HEK293T (cell line): ENCODE measurements at regions not wholly inside any gene's neighbourhood (a gene's known extent, or its start where the extent isn't known, plus 50 kb on each side); places are given as distances from the start of the nearest gene placed in this dataset.

Source experiments
- CTCF ChIA-PET: fragments of 350-600 bp; formaldehyde crosslinking; extraction: SDS; loops from one replicate; lab custom pipeline; 2021; ENCODE audit warnings: antibody characterized with exemption, inconsistent platforms; lab: Yijun Ruan, JAX
- POLR2A ChIA-PET: fragments of 350-600 bp; formaldehyde crosslinking; extraction: SDS; loops from one replicate; lab custom pipeline; 2020; ENCODE audit warnings: antibody characterized with exemption, inconsistent platforms; lab: Yijun Ruan, JAX
- DNase-seq: peaks from one replicate; pipeline ENCODE4 v3.0.0; 2012; ENCODE audit warnings: mixed read lengths; ENCODE audit errors: extremely low spot score
- ARNT ChIP-seq: fragments of 450-650 bp; IDR thresholded peaks from 2 replicates; pipeline ENCODE4 v1.6.1; 2017; ENCODE audit warnings: mild to moderate bottlenecking
- BHLHE40 ChIP-seq: fragments of 450-650 bp; IDR thresholded peaks from 2 replicates; pipeline ENCODE4 v1.6.1; 2016; ENCODE audit warnings: mild to moderate bottlenecking, moderate library complexity, borderline replicate concordance
- CTBP1 ChIP-seq: fragments of 450-650 bp; IDR thresholded peaks from 2 replicates; pipeline ENCODE4 v1.6.1; 2016; ENCODE audit warnings: borderline replicate concordance
- ELF4 ChIP-seq: fragments of 450-650 bp; IDR thresholded peaks from 2 replicates; pipeline ENCODE4 v1.6.1; 2017; ENCODE audit warnings: antibody characterized with exemption
- FOXA1 ChIP-seq: fragments of 450-650 bp; IDR thresholded peaks from 2 replicates; pipeline ENCODE4 v1.6.1; 2016; ENCODE audit warnings: mild to moderate bottlenecking
- FOXK2 ChIP-seq: fragments of 450-650 bp; IDR thresholded peaks from 2 replicates; pipeline ENCODE4 v1.6.1; 2016; ENCODE audit warnings: mild to moderate bottlenecking
- FOXM1 ChIP-seq: fragments of 450-650 bp; IDR thresholded peaks from 2 replicates; pipeline ENCODE4 v1.6.1; 2017; ENCODE audit warnings: mild to moderate bottlenecking, borderline replicate concordance
- HDGF ChIP-seq: fragments of 450-650 bp; IDR thresholded peaks from 2 replicates; pipeline ENCODE4 v1.6.1; 2017; ENCODE audit warnings: antibody characterized with exemption, borderline replicate concordance
- L3MBTL2 ChIP-seq: fragments of 450-650 bp; conservative IDR thresholded peaks from 2 replicates; pipeline ENCODE4 v1.6.1; 2016; ENCODE audit warnings: mild to moderate bottlenecking
- LEF1 ChIP-seq: fragments of 450-650 bp; IDR thresholded peaks from 2 replicates; pipeline ENCODE4 v1.6.1; 2017; ENCODE audit warnings: mild to moderate bottlenecking, borderline replicate concordance
- NFRKB ChIP-seq: fragments of 450-650 bp; IDR thresholded peaks from 2 replicates; pipeline ENCODE4 v1.6.1; 2016; ENCODE audit warnings: mild to moderate bottlenecking, moderate library complexity
- PKNOX1 ChIP-seq: fragments of 450-650 bp; IDR thresholded peaks from 2 replicates; pipeline ENCODE4 v1.6.1; 2016
- SP1 ChIP-seq: fragments of 450-650 bp; IDR thresholded peaks from 2 replicates; pipeline ENCODE4 v1.6.1; 2017
- SUZ12 ChIP-seq: fragments of 450-650 bp; IDR thresholded peaks from 2 replicates; pipeline ENCODE4 v1.6.1; 2016; ENCODE audit warnings: mild to moderate bottlenecking
- TARDBP ChIP-seq: fragments of 450-650 bp; IDR thresholded peaks from 2 replicates; pipeline ENCODE4 v1.6.1; 2016
- ZNF384 ChIP-seq: fragments of 450-650 bp; IDR thresholded peaks from 2 replicates; pipeline ENCODE4 v1.6.1; 2016

DNA sequence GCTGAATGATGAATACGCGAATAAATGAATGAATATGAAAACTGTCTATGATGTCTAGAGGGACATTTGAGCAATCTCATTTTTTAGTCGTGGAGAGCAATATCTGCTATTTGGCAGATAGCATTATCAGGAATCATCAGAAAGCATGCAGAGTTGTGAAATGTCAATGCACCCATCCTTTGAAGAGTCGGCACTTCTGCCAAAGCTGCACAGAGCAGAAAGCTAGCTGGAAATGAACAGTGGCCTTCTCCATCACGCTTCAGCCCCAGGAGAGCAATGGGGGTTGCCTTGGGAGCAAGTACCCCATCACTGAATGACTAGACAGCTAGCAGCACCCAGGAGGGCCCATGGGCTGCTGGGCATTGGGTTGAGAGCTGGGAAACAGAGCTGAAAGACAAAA lies 69.1 kb upstream of the PROK2 start:
- TF ChIP-seq PKNOX1 (no peak), CTBP1 (no peak), NFRKB (no peak)
- ChIA-PET POLR2A (no interaction called here), CTCF (no interaction called here)
- DNase-seq, result no peak

DNA sequence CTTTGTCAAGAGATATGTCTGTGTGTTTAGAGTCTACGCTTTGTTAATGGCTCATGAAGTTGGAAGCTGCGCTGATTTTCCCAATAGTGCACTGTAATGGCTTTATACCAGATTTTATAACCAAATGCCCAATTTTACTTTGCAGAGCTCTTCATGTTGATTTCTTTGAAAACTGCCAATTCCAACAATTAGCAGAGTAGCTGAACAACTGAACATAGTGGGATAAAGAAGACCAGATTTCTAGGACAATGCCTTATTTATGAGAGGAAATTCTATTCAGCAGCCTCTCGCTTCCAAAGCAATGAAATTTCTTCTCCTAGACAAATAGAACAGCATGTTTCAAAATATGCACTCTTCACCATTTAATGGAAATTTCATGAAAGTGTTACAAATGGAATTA lies 66.9 kb upstream of the PROK2 start:
- CTCF ChIA-PET, result no interaction called here
- TF ChIP-seq LEF1 (no peak), L3MBTL2 (no peak), ZNF384 (no peak), SP1 (no peak), ARNT (no peak), HDGF (no peak), PKNOX1 (no peak)
- no peak for DNase-seq
- POLR2A ChIA-PET, result no interaction called here

DNA sequence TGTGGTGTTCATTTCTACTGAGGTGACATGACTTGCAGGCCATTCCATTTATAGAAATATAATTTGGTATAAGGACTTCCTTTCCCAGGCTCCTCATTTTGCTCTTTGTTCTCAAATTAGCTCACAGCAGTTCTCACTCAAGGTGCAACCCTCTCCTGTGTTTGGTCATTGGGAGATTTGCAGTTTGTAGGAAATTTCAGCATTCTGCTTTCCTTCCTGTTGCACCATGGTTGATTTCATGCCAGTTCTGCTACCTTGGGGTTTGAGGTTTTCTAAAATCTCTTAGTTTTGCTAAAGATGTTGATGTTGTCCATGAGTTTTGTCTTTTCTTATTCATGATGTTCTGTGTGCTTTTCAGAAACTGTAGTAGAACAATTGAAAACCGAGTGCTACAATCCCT lies 65.7 kb upstream of the PROK2 start:
- CTCF ChIA-PET, result no interaction called here
- DNase-seq, result no peak
- TF ChIP-seq BHLHE40 (no peak), FOXM1 (no peak), L3MBTL2 (no peak), ZNF384 (no peak), FOXA1 (no peak), HDGF (no peak), ARNT (no peak), CTBP1 (no peak), SUZ12 (no peak), SP1 (no peak), ELF4 (no peak), TARDBP (no peak), NFRKB (no peak), FOXK2 (no peak), PKNOX1 (no peak)
- POLR2A ChIA-PET, result no interaction called here

- DNase-seq, result no peak
- ChIA-PET POLR2A (no interaction called here), CTCF (no interaction called here)
- no peak for TF ChIP-seq TARDBP
- TF ChIP-seq CTBP1, result no peak
- no peak for TF ChIP-seq HDGF
- TF ChIP-seq FOXM1, result no peak
- TF ChIP-seq PKNOX1, result no peak
- no peak for TF ChIP-seq ELF4
- TF ChIP-seq NFRKB, result no peak
- TF ChIP-seq ZNF384, result no peak
- no peak for TF ChIP-seq SP1
- TF ChIP-seq SUZ12, result no peak
- no peak for TF ChIP-seq FOXK2
- no peak for TF ChIP-seq LEF1
- TF ChIP-seq BHLHE40, result no peak
- no peak for TF ChIP-seq ARNT
- no peak for TF ChIP-seq FOXA1
- TF ChIP-seq L3MBTL2, result no peak
Observed at GRCh38 chr3:71849681-71850080, 64.7 kb upstream of the PROK2 start.

DNA sequence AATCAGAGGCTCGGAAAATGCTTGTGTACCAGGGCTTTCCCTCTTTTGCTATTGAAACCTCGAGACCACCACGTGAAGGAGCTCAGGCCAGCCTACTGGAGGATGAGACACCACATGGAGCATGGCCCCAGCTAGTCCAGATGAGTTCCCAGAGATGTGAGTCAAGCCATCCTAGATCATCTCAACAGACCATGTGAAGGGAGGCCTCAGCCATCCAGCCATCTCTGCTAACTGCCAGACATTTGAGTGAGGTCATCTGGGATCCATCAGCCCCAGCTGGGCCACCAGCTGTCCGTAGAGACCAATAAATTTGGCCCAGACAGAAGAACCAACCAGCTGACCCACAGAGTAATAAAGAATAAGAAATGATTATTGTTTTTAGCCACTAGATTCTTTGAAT lies 62.8 kb upstream of the PROK2 start:
- no peak for DNase-seq
- ChIA-PET CTCF (no interaction called here), POLR2A (no interaction called here)
- TF ChIP-seq SP1, result no peak
- 0 out of 2 replicates have a peak, but pooled peaks have one; percentile 5 for TF ChIP-seq PKNOX1

- no peak for TF ChIP-seq LEF1
- no peak for TF ChIP-seq FOXK2
- TF ChIP-seq SP1, result no peak
- TF ChIP-seq PKNOX1, result no peak
- ChIA-PET CTCF (no interaction called here), POLR2A (no interaction called here)
- DNase-seq, result no peak
Observed at GRCh38 chr3:71846185-71846584, 61.2 kb upstream of the PROK2 start.
